D721Med (cell line): ENCODE measurements at regions not wholly inside any gene's neighbourhood (a gene's known extent, or its start where the extent isn't known, plus 50 kb on each side); places are given as distances from the start of the nearest gene placed in this dataset.

Source experiments
- DNase-seq: peaks from one replicate; pipeline ENCODE4 v3.0.0; 2011; ENCODE audit warnings: low spot score; ENCODE audit not compliant: insufficient read length
- FAIRE-seq: peaks from 2 replicates; lab custom pipeline; 2011; peaks lifted over from hg19 to GRCh38; lab: Jason Lieb, UNC
- TF ChIP-seq, protein P1 (sequence below): IDR thresholded peaks from 2 replicates; pipeline ENCODE4 v1.5.1; 2012; ENCODE audit warnings: mild to moderate bottlenecking, control low read depth; ENCODE audit not compliant: insufficient read depth; ENCODE audit errors: missing control alignments

DNA sequence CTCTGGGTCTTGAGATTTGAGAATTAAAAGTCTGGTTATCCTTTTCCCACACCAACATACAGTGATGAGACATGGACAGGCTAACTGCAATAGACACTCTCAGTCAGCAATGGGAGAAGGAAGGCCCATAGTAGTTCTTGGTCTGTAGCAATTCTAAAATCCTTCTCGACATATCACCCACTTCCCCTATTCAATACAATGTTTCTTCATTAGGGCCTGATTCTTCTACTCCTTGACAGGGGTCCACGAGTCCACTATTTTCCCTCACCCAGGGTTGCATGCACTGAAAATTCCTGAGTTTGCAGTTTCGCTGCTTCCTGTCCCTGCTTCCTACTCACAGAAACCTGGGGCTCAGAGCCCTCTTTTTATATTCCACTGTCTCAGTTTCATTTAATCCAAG, 402.8 kb downstream of the MAT2B start:
- TF ChIP-seq, protein P1, sequence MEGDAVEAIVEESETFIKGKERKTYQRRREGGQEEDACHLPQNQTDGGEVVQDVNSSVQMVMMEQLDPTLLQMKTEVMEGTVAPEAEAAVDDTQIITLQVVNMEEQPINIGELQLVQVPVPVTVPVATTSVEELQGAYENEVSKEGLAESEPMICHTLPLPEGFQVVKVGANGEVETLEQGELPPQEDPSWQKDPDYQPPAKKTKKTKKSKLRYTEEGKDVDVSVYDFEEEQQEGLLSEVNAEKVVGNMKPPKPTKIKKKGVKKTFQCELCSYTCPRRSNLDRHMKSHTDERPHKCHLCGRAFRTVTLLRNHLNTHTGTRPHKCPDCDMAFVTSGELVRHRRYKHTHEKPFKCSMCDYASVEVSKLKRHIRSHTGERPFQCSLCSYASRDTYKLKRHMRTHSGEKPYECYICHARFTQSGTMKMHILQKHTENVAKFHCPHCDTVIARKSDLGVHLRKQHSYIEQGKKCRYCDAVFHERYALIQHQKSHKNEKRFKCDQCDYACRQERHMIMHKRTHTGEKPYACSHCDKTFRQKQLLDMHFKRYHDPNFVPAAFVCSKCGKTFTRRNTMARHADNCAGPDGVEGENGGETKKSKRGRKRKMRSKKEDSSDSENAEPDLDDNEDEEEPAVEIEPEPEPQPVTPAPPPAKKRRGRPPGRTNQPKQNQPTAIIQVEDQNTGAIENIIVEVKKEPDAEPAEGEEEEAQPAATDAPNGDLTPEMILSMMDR, result no peak
- FAIRE-seq (no peak), DNase-seq (no peak)

DNA sequence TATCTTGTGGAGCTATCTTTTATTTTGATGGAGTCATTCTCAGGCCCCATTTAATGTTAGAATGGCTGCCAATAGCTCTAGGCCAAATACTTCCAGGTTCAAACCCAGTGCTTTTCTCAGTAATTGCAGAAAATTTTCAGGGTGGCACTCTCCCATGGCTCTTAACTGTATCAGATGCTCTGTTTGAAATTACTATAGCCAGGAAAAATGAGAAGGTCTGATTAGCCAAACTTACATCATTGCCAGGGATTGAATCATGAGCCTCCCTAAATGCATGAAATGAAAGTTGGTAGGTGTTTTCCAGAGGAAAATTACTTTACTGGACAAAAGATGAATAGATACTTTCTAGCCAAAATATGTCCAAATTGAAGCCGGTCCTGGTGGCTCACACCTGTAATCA, 404.8 kb downstream of the MAT2B start:
- no peak for DNase-seq
- TF ChIP-seq, protein P1, result no peak
- no peak for FAIRE-seq

DNA sequence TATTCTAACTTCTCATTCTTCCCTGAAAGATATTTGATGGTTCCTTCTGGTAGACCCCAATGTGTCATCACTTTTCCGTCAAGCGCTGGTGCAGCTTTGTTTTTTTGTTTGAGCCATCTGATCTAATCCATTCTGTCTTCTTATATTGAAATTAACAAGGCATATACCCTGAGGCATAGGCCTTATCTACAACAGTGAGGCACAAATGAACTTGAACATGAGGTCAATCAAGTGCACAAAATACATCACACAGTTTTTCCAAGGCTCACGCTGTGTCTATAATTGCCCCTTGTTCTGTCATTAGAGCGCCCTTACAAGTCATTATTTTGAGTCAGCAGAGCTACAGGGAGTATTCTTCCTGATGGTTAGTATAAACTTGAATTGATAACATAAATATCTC, 406.6 kb downstream of the MAT2B start:
- TF ChIP-seq, protein P1, result no peak
- DNase-seq (no peak), FAIRE-seq (no peak)

DNA sequence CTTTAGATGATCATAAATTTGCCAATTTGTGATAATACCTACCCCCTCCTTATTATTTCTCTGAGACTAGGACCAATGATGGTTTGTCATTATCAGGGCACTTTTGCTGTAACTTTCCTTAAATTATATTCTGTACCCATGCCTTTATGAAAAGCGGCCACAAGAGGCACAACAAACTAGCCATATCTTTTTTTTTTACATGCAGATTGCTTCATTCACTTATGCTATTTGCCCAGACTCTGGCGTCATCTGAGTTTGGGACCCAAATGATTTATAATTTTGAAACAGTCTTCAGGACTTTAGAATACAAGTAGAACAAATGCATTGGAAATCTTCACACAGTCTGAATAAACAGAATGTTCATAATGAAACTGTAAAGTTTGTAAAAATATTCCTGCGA, 408.1 kb downstream of the MAT2B start:
- TF ChIP-seq, protein P1, result no peak
- FAIRE-seq (no peak), DNase-seq (no peak)

DNA sequence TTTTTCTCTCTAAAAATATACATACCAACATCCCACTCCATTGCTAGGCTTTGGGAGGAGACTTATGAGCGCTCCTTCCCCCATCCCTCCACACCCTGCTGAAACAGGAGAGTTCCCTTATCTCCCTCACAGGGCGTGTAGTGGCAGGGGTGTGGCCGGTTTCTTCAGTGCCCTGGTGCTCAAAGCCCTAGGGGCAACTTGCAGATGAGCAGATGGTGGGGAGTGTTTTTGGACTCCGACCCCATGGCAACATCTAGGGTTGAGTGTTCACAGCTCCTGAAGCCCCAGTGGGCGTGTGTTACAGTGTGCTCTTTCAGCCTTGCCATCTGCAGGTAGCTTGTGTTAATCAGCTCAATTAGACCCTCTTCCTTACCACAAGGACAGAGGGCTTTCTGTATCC, 409.5 kb downstream of the MAT2B start:
- no peak for DNase-seq
- TF ChIP-seq, protein P1, result no peak
- FAIRE-seq, result no peak

DNA sequence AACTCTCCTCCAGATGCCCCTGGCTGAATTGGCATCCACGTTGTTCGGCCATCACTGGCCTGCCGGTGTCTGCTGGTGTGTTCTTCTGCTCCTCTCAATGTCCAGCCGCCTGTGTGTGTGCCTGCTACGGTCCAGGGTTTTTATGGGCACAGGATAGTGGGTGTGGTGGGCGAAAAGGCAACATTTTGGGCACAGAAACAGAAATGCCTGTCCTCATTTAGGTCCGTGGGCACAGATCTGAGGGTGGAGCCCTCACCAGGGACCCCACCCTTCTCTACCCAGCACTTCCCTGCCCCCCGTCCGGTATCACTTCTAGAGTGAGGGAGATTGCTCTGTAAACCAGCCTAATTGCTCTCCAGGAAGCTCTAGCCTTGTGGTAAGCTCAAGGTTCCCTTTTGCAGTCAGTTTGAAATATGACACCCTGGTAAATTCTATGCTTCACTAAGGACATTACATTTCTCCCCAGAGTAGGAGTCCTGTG, 410.1 kb downstream of the MAT2B start:
- FAIRE-seq, result no peak
- no peak for DNase-seq
- TF ChIP-seq, protein P1, result no peak

DNA sequence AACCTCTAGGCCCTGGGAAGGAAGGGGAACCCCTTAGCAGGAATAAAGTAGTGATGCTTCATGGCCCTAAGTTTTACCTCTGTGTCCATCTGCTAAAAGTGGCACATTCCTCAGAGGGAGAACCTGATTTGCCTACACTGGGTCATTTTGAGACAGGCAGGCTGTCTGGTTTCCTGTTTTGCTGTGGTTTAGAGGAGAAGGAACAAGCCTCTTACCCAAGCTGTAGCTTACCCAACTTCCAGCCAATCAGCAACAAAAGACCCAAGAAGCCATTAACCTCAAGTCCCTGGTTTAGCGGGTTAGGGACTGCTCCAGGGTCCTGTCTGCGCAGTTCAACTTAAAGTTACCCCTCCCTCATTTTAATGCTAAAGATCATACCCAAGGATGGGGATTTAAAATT, 411.0 kb downstream of the MAT2B start:
- TF ChIP-seq, protein P1, result no peak
- FAIRE-seq, result no peak
- DNase-seq, result no peak
